PC-9 (cell line): ENCODE measurements at regions not wholly inside any gene's neighbourhood (a gene's known extent, or its start where the extent isn't known, plus 50 kb on each side); places are given as distances from the start of the nearest gene placed in this dataset.

Source experiments
- BruUV-seq: library from RNA; stranded (reverse); fragments of 400-500 nt; replicated peaks from 2 replicates; lab custom pipeline; 2021; lab: Mats Ljungman, UMichigan
- CTCF ChIA-PET: fragments of 300-600 bp; sonication (Branson Sonifier 250); formaldehyde crosslinking; loops from one replicate; lab custom pipeline; 2022; ENCODE audit warnings: antibody characterized with exemption; lab: Charles Lee
- POLR2A ChIA-PET: fragments of 300-600 bp; sonication (Branson Sonifier 250); formaldehyde crosslinking; loops from one replicate; lab custom pipeline; 2022; ENCODE audit warnings: antibody characterized with exemption; ENCODE audit not compliant: unreplicated experiment; lab: Charles Lee
- DNase-seq, 2 experiments: peaks; one replicate each; pipeline versions ENCODE4 v3.0.0 to v3.0.0-alpha.2; 2015 to 2022; ENCODE audit warnings: mixed read lengths in 1 of 2
- H2AFZ ChIP-seq: fragments of 200-600 bp; sonication (generic); 2 replicates; pipeline ENCODE4 v1.8.1; 2017; ENCODE audit warnings: antibody characterized with exemption
- H3F3A ChIP-seq: fragments of 200-600 bp; sonication (generic); 2 replicates; pipeline ENCODE4 v1.8.1; 2017; ENCODE audit warnings: antibody characterized with exemption, mild to moderate bottlenecking, low read depth; ENCODE audit not compliant: insufficient read depth
- H3K27ac ChIP-seq: fragments of 200-600 bp; sonication (generic); 2 replicates; pipeline ENCODE4 v1.6.1; 2016; ENCODE audit warnings: mixed run types
- H3K27me3 ChIP-seq: fragments of 200-600 bp; sonication (generic); 2 replicates; pipeline ENCODE4 v1.6.1; 2016; ENCODE audit warnings: low read depth, mixed run types; ENCODE audit not compliant: insufficient read depth
- H3K36me3 ChIP-seq: fragments of 200-600 bp; sonication (generic); 2 replicates; pipeline ENCODE4 v1.6.1; 2016; ENCODE audit warnings: low read depth, mixed run types
- H3K4me1 ChIP-seq: fragments of 200-600 bp; sonication (generic); replicated peaks from 2 replicates; pipeline ENCODE4 v1.6.1; 2016; ENCODE audit warnings: mixed run types; ENCODE audit not compliant: insufficient read depth
- H3K4me2 ChIP-seq: fragments of 200-600 bp; sonication (generic); 2 replicates; pipeline ENCODE4 v1.6.1; 2017; ENCODE audit warnings: mixed run types
- H3K4me3 ChIP-seq: fragments of 200-600 bp; sonication (generic); 2 replicates; pipeline ENCODE4 v1.6.1; 2016; ENCODE audit warnings: mixed run types
- H3K79me2 ChIP-seq: fragments of 200-600 bp; sonication (generic); 2 replicates; pipeline ENCODE4 v1.6.1; 2017; ENCODE audit warnings: low read depth, mixed run types
- H3K9me2 ChIP-seq: fragments of 200-600 bp; sonication (generic); 2 replicates; pipeline ENCODE4 v1.8.1; 2017; ENCODE audit warnings: mild to moderate bottlenecking; ENCODE audit not compliant: insufficient read depth
- H3K9me3 ChIP-seq: fragments of 200-600 bp; sonication (generic); 2 replicates; pipeline ENCODE4 v1.8.1; 2016; ENCODE audit warnings: low read depth; ENCODE audit not compliant: insufficient read depth
- H4K20me1 ChIP-seq: fragments of 200-600 bp; sonication (generic); 2 replicates; pipeline ENCODE4 v1.8.1; 2017; ENCODE audit not compliant: insufficient read depth
- EZH2 ChIP-seq: fragments of 200-600 bp; sonication (generic); IDR thresholded peaks from 2 replicates; pipeline ENCODE4 v1.8.0; 2017; ENCODE audit warnings: antibody characterized with exemption, low read depth
- intact Hi-C: fragments of 100-400 bp; cut with micrococcal nuclease; formaldehyde crosslinking; loops from one replicate; pipeline ENCODE4 v1.10.0; 2022; ENCODE audit not compliant: unreplicated experiment
- TF ChIP-seq, protein P1 (sequence below): fragments of 200-600 bp; sonication (generic); conservative IDR thresholded peaks from 2 replicates; pipeline ENCODE4 v1.6.1; 2017; ENCODE audit warnings: mixed run types, antibody characterized with exemption, mild to moderate bottlenecking, moderate library complexity

GRCh38 chr18:37812961-37813360 lies 247.4 kb upstream of the CELF4 start:
- Histone ChIP-seq H3K4me2 (no peak overlapping the region), H3K4me1 (no peaks in the 10 kb centered on the region), H3K36me3 (no peaks in the 10 kb centered on the region), H3F3A (no peaks in the 10 kb centered on the region), H3K9me2 (no peaks in the 10 kb centered on the region), H3K79me2 (no peaks in the 10 kb centered on the region), H2AFZ (no peak overlapping the region), H3K27ac (no peak overlapping the region), H3K27me3 (0 out of 2 replicates have a peak, but pooled peaks cover 4% of the 10 kb centered on the region), H3K9me3 (no peaks in the 10 kb centered on the region), H3K4me3 (no peak overlapping the region), H4K20me1 (no peaks in the 10 kb centered on the region)
- POLR2A ChIA-PET: no interaction called here
- no peak for DNase-seq
- no TSS peak for BruUV-seq
- intact Hi-C loops: no loop called here
- no peak for TF ChIP-seq EZH2
- TF ChIP-seq, protein P1, sequence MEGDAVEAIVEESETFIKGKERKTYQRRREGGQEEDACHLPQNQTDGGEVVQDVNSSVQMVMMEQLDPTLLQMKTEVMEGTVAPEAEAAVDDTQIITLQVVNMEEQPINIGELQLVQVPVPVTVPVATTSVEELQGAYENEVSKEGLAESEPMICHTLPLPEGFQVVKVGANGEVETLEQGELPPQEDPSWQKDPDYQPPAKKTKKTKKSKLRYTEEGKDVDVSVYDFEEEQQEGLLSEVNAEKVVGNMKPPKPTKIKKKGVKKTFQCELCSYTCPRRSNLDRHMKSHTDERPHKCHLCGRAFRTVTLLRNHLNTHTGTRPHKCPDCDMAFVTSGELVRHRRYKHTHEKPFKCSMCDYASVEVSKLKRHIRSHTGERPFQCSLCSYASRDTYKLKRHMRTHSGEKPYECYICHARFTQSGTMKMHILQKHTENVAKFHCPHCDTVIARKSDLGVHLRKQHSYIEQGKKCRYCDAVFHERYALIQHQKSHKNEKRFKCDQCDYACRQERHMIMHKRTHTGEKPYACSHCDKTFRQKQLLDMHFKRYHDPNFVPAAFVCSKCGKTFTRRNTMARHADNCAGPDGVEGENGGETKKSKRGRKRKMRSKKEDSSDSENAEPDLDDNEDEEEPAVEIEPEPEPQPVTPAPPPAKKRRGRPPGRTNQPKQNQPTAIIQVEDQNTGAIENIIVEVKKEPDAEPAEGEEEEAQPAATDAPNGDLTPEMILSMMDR: no peak
- CTCF ChIA-PET: no interaction called here

GRCh38 chr18:37805773-37806404 lies 240.3 kb upstream of the CELF4 start:
- Histone ChIP-seq H3K27me3 (no peaks in the 10 kb centered on the region), H2AFZ (no peak overlapping the region), H4K20me1 (no peaks in the 10 kb centered on the region), H3K9me2 (no peaks in the 10 kb centered on the region), H3K36me3 (no peaks in the 10 kb centered on the region), H3K27ac (no peak overlapping the region), H3K4me1 (no peaks in the 10 kb centered on the region), H3K4me2 (no peak overlapping the region), H3K4me3 (no peak overlapping the region), H3K79me2 (no peaks in the 10 kb centered on the region), H3K9me3 (no peaks in the 10 kb centered on the region), H3F3A (no peaks in the 10 kb centered on the region)
- no peak for TF ChIP-seq EZH2
- TF ChIP-seq, protein P1: no peak
- BruUV-seq: no TSS peak
- DNase-seq: no peak
- intact Hi-C loops: no loop called here
- CTCF ChIA-PET: no interaction called here
- POLR2A ChIA-PET: no interaction called here

DNA sequence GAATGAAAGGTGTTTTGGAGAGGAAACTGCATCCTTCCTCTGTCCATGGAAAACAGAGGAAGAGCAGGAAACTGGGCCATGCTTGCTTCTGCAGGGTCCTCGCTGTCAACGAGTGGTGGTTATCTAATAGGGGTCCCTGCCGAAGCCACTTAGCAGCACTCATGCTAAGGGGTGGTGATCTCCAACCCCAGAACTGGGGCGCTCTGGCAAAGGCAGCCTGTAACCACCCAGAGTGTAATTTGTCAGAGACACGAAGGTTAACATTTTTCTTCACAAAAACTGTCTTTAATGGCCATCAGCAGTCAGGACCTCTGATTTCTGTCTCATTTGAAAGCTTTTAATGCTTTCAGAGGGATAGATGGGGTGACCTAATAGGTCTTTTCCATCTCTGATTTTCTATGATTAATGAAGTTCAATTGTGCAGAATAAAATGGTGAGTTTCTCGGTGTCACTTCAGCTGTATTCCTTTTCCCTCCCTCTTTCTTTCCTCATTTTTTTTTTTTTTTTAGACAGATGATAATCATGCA lies 231.3 kb upstream of the CELF4 start:
- ChIA-PET CTCF (no interaction called here), POLR2A (no interaction called here)
- Histone ChIP-seq H3K79me2 (no peaks in the 10 kb centered on the region), H3K36me3 (no peaks in the 10 kb centered on the region), H2AFZ (no peak overlapping the region), H3K27ac (no peak overlapping the region), H3K4me1 (no peaks in the 10 kb centered on the region), H3K9me2 (no peaks in the 10 kb centered on the region), H4K20me1 (no peaks in the 10 kb centered on the region), H3K9me3 (no peaks in the 10 kb centered on the region), H3F3A (no peaks in the 10 kb centered on the region), H3K4me3 (no peak overlapping the region), H3K4me2 (no peak overlapping the region), H3K27me3 (no peaks in the 10 kb centered on the region)
- DNase-seq: no peak
- intact Hi-C loops: no loop called here
- TF ChIP-seq, protein P1: no peak
- TF ChIP-seq EZH2: no peak
- no TSS peak for BruUV-seq
